ENCODE measurements at regions not wholly inside any gene's neighbourhood (a gene's known extent, or its start where the extent isn't known, plus 50 kb on each side); places are given as distances from the start of the nearest gene placed in this dataset.

- TF ChIP-seq CTCF (IDR thresholded peaks at IDR 0.05): no peak
- no peak for TF ChIP-seq EZH2 (IDR thresholded peaks at IDR 0.05; ENCODE audit: borderline replicate concordance, insufficient read depth, low read depth, low read length, poor library complexity, severe bottlenecking)
Measured at GRCh38 chr6:166686317-166686716, 59.3 kb upstream of the RPS6KA2 start.

Measured in B cell (primary cell).